RWPE2 (cell line): ENCODE measurements at regions not wholly inside any gene's neighbourhood (a gene's known extent, or its start where the extent isn't known, plus 50 kb on each side); places are given as distances from the start of the nearest gene placed in this dataset.

ENCODE experiments used
- ATAC-seq: fragments of 200-7000 bp; cut with Tn5 transposase; 3 replicates; pipeline ENCODE4 v1.9.1; 2021; ENCODE audit warnings: low read depth
- DNase-seq: peaks from one replicate; pipeline ENCODE4 v3.0.0-alpha.2; 2020; ENCODE audit warnings: low spot score
- H3K27ac ChIP-seq: fragments of 450-650 bp; 2 replicates; pipeline ENCODE4 v1.5.1; 2017; ENCODE audit warnings: mild to moderate bottlenecking; ENCODE audit not compliant: poor library complexity, severe bottlenecking
- H3K27me3 ChIP-seq: fragments of 250-450 bp; sonication (Bioruptor Pico); 2 replicates; pipeline ENCODE4 v1.5.1; 2021; ENCODE audit warnings: mild to moderate bottlenecking, moderate library complexity; ENCODE audit not compliant: insufficient read depth, poor library complexity, severe bottlenecking
- H3K36me3 ChIP-seq: fragments of 250-450 bp; sonication (Bioruptor Pico); 2 replicates; pipeline ENCODE4 v1.5.1; 2020; ENCODE audit warnings: low read depth, mild to moderate bottlenecking, moderate library complexity
- H3K4me1 ChIP-seq: fragments of 250-450 bp; sonication (Bioruptor Pico); 2 replicates; pipeline ENCODE4 v1.5.1; 2021; ENCODE audit warnings: mild to moderate bottlenecking, moderate library complexity; ENCODE audit not compliant: insufficient read depth, poor library complexity, severe bottlenecking
- H3K4me3 ChIP-seq: fragments of 250-450 bp; sonication (Bioruptor Pico); 2 replicates; pipeline ENCODE4 v1.5.1; 2021; ENCODE audit warnings: mild to moderate bottlenecking, moderate library complexity; ENCODE audit not compliant: severe bottlenecking
- H3K9me3 ChIP-seq: fragments of 250-450 bp; sonication (Bioruptor Pico); 2 replicates; pipeline ENCODE4 v1.5.1; 2021; ENCODE audit warnings: mild to moderate bottlenecking, moderate library complexity; ENCODE audit not compliant: severe bottlenecking
- CTCF ChIP-seq: fragments of 450-650 bp; IDR thresholded peaks from one replicate; pipeline ENCODE4 v1.5.1; 2017; ENCODE audit warnings: mild to moderate bottlenecking, moderate library complexity; ENCODE audit not compliant: poor library complexity, severe bottlenecking

- Histone ChIP-seq H3K27me3 (no peaks in the 10 kb centered on the region), H3K9me3 (no peaks in the 10 kb centered on the region), H3K4me3 (no peak overlapping the region), H3K27ac (no peak overlapping the region), H3K36me3 (no peaks in the 10 kb centered on the region), H3K4me1 (no peaks in the 10 kb centered on the region)
- ATAC-seq (no peak), DNase-seq (no peak)
- TF ChIP-seq CTCF = no peak
These were observed 121.7 kb downstream of the EDEM1 start for GRCh38 chr3:5309171-5309570.

- H3K27ac ChIP-seq = no peak overlapping the region
- DNase-seq (no peak), ATAC-seq (no peak)
These were observed 122.1 kb downstream of the EDEM1 start for GRCh38 chr3:5309602-5310001.

GRCh38 chr3:5310509-5310908 is 123.0 kb downstream of the EDEM1 start:
- no peak for TF ChIP-seq CTCF
- DNase-seq = no peak
- Histone ChIP-seq H3K4me1 (no peaks in the 10 kb centered on the region), H3K9me3 (no peaks in the 10 kb centered on the region), H3K27ac (no peak overlapping the region), H3K36me3 (no peaks in the 10 kb centered on the region), H3K27me3 (no peaks in the 10 kb centered on the region), H3K4me3 (no peak overlapping the region)
- ATAC-seq = no peak

More at GRCh38 chr3:5309602-5310001, 122.1 kb downstream of the EDEM1 start:
- Histone ChIP-seq H3K4me1 (no peaks in the 10 kb centered on the region), H3K27me3 (no peaks in the 10 kb centered on the region), H3K36me3 (no peaks in the 10 kb centered on the region), H3K9me3 (no peaks in the 10 kb centered on the region), H3K4me3 (no peak overlapping the region)
- no peak for TF ChIP-seq CTCF

GRCh38 chr3:5312290-5312689 is 124.8 kb downstream of the EDEM1 start:
- ATAC-seq (no peak), DNase-seq (no peak)
- TF ChIP-seq CTCF = no peak
- Histone ChIP-seq H3K4me3 (no peak overlapping the region), H3K4me1 (no peaks in the 10 kb centered on the region), H3K27me3 (no peaks in the 10 kb centered on the region), H3K27ac (no peak overlapping the region), H3K9me3 (no peaks in the 10 kb centered on the region), H3K36me3 (no peaks in the 10 kb centered on the region)

GRCh38 chr3:5314897-5315296 is 127.4 kb downstream of the EDEM1 start:
- DNase-seq = no peak
- Histone ChIP-seq H3K9me3 (no peaks in the 10 kb centered on the region), H3K27me3 (no peaks in the 10 kb centered on the region), H3K27ac (no peak overlapping the region), H3K4me1 (no peaks in the 10 kb centered on the region), H3K36me3 (no peaks in the 10 kb centered on the region), H3K4me3 (no peak overlapping the region)
- no peak for ATAC-seq
- TF ChIP-seq CTCF = no peak
